Fibroblast of the aortic adventitia (primary cell): ENCODE measurements at regions not wholly inside any gene's neighbourhood (a gene's known extent, or its start where the extent isn't known, plus 50 kb on each side); places are given as distances from the start of the nearest gene placed in this dataset.

ENCODE experiments used
- DNase-seq: peaks from one replicate; pipeline ENCODE4 v3.0.0-alpha.2; 2010; ENCODE audit warnings: low read depth
- H3K4me3 ChIP-seq: 2 replicates; pipeline ENCODE4 v1.5.1; 2011; ENCODE audit warnings: low read depth, mild to moderate bottlenecking, control low read depth, low read length, moderate library complexity
- TF ChIP-seq, protein P1 (sequence below): IDR thresholded peaks from 2 replicates; pipeline ENCODE4 v1.5.1; 2011; ENCODE audit warnings: mild to moderate bottlenecking, low read length, control low read depth, inconsistent platforms; ENCODE audit not compliant: insufficient read depth

DNA sequence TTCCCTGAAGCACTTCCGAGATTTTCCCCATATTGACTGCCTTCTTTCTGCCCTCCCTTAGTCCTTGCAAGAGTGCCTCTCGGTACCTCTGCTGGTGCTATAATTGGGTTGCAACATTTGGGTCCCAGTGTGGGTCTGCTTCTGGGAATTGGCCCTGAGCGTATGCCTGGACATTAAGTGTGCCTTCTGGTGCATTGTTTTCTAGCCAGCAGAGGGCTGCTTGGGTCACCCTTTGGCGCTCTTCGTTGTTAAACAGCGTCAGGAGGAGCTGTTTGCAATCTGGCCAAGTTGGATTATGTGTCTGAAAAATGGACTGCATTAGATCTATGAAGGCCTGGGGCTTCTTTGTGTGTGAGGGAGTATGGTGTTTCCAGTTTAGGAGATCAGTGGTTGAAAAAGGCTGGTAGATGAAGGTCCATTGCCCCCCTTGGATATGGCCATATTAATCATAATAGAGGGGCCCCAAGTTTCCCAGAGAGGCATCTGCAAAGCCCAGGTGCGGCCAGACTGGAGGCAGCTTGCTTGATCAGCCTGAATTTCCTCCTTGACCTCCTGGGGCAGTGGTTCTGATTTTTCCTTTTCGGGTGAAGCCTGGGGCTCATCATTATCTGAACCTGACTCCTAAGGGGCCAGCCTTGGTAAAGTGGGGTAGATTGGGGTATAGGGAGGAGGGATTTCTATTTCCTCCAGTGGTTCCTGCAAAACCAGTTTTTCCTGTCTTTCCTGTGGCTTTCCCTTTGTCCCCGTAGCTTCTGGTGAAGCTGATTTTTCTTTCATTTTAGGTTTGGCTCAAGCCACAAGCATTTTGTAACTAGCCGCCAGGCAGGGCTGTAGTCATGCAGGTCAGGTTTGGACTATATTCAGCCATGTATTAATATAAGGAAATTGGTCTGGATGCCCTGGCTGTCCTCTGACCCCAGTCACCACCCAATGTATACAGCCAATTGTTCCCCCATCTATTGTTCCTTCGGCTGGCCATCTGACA lies 85.4 kb upstream of the GPR6 start:
- TF ChIP-seq, protein P1, sequence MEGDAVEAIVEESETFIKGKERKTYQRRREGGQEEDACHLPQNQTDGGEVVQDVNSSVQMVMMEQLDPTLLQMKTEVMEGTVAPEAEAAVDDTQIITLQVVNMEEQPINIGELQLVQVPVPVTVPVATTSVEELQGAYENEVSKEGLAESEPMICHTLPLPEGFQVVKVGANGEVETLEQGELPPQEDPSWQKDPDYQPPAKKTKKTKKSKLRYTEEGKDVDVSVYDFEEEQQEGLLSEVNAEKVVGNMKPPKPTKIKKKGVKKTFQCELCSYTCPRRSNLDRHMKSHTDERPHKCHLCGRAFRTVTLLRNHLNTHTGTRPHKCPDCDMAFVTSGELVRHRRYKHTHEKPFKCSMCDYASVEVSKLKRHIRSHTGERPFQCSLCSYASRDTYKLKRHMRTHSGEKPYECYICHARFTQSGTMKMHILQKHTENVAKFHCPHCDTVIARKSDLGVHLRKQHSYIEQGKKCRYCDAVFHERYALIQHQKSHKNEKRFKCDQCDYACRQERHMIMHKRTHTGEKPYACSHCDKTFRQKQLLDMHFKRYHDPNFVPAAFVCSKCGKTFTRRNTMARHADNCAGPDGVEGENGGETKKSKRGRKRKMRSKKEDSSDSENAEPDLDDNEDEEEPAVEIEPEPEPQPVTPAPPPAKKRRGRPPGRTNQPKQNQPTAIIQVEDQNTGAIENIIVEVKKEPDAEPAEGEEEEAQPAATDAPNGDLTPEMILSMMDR, result no peak
- H3K4me3 ChIP-seq, result no peak overlapping the region
- no peak for DNase-seq

DNA sequence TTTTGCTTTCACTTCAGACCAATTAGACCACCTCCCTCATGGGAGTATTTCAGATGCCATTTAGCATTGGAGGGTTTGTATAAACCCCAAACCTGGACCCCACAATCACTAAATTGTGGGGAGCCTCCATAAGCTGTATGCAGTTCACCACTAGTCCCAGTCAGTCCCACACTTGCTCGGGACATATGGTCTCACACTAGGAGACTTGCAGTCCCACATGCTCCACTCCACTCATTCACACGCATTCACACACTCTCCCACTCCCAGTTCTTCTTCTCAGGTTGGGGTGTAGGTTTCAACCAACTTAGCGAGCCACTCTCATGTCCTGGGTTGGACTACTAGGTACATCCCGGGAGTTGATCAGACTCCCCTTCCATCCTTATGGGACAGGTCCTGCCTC lies 84.5 kb upstream of the GPR6 start:
- no peak overlapping the region for H3K4me3 ChIP-seq
- TF ChIP-seq, protein P1, result no peak
- DNase-seq, result no peak

DNA sequence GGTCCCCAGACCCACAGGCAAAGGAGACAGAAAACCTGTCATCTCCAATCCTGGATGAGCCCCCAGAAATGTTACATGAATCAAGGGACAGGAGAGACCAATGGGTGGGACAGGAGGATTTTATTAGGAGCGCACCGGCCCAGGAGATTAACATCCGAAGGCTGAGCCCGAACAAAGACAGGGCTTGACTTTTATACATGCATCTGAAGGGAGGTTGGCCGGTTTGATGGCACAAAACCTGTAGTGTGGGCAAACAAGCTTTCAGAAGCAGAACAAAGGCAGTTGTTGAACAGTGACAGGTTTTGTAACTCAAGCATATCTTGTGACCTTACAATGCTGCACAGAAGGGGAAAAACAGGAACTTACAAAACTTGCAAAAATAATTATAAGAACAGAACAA lies 83.9 kb upstream of the GPR6 start:
- TF ChIP-seq, protein P1, result no peak
- DNase-seq, result no peak
- no peak overlapping the region for H3K4me3 ChIP-seq

DNA sequence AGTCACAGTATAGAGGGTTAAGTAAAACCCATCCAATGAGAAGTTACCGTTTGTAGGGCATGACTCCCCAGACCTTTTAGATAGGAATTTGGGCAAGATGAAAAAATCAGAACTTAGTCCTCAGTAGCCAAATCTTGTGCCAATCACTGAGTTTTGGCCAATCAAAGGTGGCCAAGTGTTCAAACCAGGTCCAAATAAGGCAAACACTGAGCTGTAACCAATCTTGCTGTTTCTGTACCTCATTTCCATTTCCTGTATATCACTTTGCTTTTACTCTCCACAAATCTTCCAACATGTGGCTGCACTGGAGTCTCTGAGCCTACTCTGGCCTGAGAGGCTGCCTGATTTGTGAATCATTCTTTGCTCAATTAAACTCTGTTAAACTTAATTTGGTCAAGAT lies 81.8 kb upstream of the GPR6 start:
- H3K4me3 ChIP-seq, result no peak overlapping the region
- peak; percentile 24 for DNase-seq
- TF ChIP-seq, protein P1, result no peak

DNA sequence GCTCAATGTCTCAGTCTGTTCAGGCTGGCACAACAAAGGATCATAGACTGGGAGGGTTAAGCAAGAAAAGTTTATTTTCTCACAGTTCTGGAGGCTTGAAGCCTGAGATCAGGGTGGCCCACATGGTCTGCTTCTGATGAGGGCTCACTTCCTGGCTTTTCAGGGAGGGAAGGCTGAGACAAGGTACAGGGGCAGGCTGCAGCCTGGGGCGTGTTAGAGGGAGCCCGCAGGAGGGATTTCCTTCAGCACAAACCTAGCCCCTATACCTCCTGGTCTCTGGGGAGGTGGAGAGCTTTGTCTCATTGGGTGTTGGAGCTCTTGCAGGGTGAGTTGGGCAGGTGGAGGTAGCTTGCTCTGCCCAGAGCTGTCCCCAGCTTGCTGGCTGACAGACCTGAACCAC lies 81.1 kb upstream of the GPR6 start:
- H3K4me3 ChIP-seq, result no peak overlapping the region
- TF ChIP-seq, protein P1, result no peak
- no peak for DNase-seq

DNA sequence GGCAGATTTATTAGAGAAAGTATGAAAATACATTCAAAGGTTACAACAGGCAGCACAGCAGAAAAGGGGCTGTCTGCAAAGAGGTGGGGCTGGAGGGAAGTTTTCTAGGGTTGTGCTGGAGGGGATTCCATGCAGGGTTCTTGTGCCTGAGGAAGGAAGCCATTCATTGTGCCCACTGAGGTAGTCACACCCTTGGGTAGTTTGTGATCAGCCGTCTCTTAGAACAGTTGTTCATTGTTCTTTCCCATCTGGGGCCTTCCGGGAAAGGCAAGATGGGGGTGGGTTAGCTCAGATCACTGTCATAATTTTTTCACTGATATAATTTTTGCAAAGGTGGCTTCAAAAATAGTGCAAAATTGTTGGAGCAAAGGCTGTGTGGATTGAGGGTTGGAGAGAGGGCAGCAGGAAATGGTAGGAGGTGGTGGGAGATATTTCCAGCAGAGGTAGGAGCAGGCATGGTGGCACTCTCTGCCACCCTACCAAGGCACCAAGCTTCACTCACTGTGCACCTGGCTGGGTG lies 80.5 kb upstream of the GPR6 start:
- TF ChIP-seq, protein P1, result no peak
- DNase-seq, result no peak
- no peak overlapping the region for H3K4me3 ChIP-seq
